HG02623 (cell line): ENCODE measurements at regions not wholly inside any gene's neighbourhood (a gene's known extent, or its start where the extent isn't known, plus 50 kb on each side); places are given as distances from the start of the nearest gene placed in this dataset.

Source experiments
- ATAC-seq: cut with Tn5 transposase; IDR thresholded peaks from one replicate; pipeline ENCODE4 v1.9.1; 2021; ENCODE audit warnings: moderate library complexity; ENCODE audit not compliant: unreplicated experiment

DNA sequence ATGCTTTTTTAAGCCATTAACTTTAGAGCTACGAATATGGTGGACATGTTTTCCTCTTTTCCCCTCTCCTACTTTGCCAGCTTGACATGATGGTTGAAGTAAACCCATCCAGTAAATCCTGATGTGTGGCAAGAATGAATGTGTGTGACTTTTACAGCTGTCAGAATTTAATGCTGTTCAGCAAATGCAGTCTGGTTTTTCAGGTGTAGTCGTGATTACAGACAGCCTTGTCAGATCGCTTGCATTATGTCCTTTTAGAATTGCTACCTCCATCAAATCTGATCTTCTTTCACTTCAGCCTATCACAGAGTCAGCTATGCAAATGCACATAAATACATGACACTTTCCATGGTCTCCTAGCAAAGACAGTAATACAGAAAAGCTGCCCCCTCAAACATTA, 278.5 kb downstream of the FBXO15 start:
- no peak for ATAC-seq

DNA sequence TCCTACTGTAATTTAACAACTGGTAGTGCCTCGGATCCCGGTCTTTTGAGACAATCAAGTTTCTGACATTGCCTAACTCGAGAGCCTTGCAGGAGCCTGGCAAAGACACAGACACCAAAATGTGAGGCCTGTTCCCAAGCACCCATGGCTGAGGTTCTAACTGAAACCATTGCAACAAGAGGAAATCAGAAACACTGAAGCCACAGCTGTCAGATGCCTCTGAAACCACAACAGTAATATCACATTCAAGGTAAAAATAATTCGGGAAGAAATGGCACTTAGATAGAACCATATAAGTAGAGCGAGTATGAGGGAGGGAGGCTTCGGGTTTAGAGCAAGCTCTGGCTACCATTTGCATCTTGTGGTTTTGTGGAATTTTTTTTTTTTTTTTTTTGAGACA, 285.9 kb downstream of the FBXO15 start:
- ATAC-seq = no peak

DNA sequence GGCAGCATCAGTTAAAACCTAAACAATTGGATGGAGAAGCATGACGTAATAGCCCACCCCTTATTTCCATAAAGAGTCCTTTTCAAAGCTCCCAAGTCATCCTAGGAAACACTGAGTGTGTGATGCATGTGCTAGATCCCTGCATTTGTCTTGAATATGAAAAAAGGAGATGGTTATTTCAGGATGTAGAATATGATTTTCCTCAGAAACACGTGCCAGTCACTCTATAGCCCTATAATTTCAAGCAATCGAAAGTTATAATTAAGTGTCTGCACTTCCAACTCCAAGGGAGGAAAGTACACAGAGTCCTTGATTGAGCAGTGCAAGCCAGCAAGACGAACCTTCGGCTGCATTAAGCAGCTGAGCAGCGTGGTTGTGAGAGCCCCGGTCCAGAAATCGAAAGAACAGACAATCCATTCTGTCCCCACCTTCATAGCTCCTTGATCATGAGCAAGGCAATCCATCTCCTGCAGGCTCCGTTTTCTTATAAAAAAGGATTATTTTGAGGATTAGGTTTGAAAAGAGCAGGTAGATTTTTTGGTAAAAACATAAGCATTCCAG, 287.7 kb downstream of the FBXO15 start:
- ATAC-seq = no peak

DNA sequence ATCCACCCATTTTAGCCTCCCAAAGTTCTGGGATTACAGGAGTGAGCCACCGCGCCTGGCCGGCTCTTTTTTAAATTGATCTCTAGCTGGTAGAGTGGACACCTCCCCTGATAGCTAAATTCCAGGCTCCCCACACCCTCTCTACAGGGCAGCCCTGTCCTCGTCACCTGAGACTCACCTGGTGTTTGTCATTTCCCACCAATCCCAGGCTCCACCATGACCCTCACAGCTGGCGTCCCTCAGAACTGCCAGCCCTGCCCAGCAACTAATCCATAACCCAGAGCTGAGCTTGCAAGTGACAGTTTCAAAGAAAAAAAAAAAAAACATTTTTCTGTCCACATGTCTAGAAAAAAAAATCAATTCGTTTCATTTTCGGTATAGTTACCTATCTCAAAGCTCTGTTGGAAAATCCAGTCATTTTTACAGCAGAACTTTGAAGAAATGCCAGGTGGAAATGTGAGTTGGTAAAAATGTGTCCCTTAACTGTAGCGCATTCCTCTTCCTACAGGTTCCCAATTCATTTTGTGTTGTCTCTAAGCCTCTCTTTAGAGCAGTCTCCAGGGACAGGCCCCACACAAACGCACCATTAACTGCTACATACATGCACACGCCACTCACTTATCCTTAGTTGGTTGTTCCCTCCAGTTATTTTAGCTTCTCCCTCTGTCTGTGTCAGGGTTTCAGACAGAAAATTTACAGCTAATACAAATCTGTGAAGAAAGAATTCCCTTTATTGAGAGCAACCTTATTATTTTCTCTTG, 294.7 kb downstream of the FBXO15 start:
- ATAC-seq = no peak

DNA sequence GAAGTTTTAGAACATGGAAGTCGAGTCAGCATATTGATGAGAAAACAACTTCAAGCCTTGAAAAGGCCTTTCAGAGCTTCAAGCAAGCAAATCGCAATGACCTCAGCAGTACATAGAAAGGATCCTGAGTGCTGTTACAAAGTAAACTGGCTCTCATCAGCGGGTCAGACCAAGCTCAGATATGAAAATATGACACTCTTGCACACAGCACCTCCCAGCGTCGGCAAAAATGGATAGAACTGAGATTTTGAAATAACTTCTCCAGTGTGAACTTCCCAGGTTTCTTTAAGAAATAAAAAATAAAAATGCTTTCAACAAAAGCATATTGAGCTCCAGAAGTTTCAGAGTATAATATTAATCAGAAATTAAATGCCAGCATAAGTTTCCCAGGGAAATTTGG, 296.9 kb downstream of the FBXO15 start:
- ATAC-seq = no peak

DNA sequence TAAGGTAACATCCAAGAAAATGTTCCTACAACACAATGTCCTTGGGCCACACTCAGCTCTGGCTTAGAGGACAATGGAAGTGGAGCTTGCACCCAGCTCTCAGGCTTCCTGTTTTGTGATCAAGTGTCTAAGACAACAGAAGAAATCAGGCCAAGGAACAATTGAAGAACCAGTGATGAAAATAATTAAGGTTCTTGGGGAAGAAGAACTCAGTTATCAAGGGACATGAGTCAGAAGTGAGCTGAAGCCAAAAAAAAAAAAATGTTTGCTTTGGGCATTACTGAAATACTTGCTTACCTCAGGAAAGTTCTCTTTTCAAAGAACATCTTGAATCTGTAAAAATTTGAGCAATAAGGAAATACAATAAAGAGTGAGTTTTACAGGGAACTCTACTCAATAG, 299.0 kb downstream of the FBXO15 start:
- ATAC-seq = no peak

DNA sequence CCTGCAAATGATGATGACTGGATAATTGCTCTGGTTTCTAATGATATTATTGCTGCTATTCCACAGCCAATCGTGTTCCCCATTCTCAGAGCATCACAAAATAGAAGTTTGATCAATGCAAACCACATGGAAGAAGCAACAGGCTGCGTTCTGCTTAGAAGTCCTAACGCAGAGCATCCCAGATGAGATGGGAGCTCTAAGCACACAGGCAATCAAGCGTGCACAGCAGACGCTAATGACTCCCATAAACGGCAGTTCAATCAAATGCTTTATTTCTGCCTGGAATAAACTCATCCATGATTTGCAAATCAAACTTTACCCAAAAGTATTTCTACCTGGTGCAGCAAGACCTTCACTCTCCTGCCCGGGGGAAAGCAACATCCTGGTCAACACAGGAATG, 304.2 kb downstream of the FBXO15 start:
- no peak for ATAC-seq

DNA sequence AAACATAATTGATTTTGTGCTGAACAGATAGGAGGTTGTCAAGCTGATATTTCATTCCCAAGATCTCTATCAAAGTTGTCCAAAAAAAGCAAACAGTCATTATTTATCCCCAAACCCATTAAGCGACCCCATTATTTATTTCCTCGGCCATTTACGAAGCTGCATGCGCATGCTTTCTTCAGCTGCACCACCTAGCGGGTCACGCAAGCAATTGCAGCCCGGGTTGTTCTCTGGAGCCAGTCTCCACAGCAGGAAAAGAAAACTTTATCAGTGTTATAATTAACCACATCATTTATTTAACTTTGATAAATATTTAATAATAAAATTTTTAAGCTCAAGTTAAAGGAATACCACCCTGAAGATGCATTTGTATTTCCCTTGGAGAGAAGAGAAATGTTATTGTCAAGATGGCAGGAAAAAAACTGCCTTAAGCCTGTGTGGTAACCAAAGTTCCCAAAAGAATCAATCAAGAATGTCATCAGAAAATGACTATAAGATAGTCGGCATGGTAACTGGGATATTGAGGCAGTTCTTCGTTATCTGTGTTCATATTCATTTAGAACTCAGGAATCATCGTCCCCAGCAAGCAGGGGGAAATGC, 304.7 kb downstream of the FBXO15 start:
- peak; percentile 90 for ATAC-seq

DNA sequence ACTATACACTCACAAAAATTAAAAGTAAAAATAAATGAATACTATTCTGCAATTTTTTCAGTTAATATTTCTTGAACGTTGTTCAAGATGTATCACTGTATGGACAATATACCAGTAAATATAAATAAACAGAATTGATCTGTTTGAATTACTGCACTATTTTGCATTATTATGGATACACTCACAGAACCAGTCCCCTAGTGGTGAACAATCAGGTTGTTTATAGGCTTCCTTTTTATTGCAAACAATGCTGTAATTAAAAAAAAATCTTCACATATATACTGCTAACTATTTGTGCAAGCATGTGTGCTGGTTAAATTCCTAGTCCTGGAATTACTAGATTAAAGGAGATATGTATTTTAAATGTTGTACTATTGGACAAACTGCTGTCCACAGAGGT, 306.0 kb downstream of the FBXO15 start:
- ATAC-seq = no peak

DNA sequence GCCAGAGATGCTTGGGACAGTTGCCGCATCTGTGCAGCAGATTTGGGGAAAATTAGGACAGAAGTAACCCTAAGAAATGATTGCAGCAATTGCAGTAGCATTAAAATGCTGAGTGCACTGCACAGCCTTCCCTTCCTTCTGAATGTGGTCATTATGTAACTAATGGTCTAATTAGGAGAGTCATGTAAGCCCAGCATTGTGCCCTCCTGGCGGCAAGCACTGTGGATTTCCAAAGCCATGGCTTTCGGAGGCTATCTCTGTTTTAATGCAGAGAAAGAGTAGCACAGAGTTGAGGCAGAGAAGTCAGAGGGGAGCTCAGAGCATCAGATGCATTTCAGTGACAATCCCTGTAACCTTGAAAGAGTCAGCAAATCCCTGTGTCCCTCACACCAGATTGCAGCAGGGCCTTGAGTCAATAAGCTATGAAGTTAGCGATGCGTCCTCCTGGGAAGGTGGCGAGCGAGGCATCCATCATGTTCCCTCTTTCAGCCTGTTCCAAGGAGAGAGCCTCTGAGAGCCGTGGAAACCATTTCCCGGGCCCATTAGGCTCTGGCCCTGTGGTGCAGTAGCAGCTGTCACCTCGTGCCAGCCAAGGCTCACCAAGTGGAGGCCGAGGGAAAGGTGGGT, 307.2 kb downstream of the FBXO15 start:
- no peak for ATAC-seq

DNA sequence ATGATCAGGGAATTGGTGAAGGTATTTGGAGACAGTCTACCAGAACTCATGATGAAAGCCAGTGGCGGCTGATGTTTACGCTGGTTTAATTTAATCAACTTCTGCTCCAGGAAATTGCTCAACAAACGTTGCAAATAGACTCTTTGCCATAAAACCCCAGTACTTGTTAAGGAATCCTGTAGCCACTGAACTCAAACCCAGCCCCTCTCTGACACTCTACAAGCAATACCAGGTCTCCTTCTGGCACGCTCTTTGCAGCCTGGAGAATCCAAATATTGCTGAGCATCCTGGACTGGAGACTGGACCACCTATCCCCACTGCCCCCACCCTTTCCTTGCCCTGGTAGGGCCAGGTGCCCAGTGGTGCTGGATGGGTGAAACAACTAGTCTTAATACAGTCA, 308.2 kb downstream of the FBXO15 start:
- ATAC-seq = no peak

DNA sequence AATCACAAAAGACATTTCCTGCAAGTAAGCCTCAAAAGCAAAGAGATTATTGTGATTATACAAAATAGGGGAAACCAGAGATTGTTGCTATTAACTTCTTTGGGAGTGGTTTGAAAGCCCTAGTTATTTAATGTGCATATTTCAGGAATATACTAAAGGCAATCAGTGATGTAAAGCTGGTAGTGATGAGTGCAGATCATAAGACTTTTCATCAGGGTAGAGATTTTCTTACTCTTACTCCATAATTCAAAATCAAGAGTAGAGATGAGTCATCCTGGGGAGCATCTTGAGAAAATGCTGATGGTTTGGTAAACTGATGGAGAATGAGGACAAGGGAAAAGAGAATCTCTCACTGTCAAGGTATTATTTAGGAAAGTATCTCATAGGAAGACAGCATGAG, 309.5 kb downstream of the FBXO15 start:
- no peak for ATAC-seq

DNA sequence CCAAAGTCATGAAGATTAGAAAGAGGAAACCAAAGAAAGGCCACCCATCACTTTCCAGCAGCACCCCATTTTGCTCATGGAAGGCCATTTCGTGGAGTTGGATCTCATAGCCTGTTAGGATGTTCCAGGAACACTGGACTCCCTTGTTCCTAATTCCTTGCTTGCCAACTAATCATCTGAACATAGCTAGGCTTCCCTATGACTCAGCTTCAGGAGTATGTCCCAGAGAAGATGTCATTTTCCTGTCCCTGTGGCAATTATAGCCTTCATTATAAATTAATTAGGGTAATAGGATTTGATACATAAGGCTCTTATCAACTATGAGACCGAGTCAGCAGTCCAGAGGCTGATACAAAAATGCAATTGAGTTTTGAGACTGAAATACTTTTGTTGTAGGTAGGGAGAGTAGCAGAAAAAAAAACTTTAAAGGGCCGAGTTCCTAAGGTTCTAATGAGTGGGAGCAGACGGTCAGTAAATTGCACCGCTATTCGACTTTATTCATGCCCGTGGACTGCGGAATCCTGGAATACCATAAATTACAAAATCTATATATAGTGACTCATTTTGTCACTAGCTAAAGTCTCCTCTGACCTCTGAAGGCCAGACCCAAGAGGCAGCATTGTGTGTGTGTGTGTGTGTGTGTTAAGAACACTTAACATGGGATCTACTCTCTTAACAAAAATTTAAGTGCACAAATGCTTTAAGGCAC, 311.8 kb downstream of the FBXO15 start:
- no peak for ATAC-seq

DNA sequence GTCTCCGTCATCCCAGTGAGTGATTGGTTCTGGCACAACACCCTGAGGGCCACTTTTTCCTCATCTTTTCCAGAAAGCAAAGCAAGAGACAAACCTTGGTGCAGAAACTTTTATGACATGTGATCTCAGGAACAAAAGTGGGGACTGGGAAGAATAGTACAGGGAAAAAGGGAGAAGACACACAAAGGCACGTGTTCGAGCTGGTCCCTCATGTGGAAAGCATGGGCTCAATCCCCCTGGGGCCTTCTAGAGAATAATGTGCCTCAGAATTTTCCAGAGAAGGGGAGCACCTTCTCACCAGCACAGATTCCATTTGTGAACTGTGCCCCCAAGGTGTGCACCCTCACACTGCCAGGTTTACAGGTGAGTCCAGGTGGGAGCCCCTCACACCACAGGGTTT, 312.6 kb downstream of the FBXO15 start:
- no peak for ATAC-seq

DNA sequence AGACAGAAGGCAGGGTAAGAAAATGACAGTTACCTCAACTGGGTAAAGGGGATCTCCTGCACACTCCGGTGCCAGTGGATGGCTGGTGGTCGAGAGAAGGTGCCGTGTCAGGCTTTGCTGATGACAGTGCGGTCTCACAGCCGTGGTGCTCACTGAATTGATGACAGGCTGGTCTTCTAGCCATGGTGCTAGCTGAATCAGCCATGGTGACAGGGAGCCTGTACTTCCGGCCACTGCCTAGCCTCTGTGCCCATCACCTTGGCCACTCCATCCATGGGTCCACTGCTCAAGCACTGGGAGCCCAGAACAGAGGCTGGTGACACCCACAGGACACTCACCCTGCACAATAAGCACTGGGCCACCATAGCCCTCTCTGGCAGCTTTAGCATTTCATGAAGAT, 315.9 kb downstream of the FBXO15 start:
- ATAC-seq = no peak

DNA sequence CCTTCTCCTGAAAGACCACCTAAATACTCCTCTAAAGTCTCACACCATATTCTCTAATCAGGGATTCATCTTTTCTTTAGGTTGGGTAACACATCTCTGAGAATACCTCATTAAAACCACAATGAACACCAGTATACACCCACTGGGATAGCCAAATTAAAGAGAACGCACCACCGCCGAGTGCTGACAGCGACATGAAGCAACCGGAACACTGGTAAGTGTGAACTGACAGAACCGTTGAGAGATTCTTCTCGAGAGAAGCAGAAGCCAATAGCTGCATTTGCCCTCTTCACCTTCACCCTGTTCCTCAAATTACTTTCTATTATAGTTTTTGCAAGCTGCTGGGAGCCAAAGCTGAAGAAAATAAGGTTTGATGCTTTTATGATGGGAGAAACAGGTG, 318.5 kb downstream of the FBXO15 start:
- no peak for ATAC-seq

DNA sequence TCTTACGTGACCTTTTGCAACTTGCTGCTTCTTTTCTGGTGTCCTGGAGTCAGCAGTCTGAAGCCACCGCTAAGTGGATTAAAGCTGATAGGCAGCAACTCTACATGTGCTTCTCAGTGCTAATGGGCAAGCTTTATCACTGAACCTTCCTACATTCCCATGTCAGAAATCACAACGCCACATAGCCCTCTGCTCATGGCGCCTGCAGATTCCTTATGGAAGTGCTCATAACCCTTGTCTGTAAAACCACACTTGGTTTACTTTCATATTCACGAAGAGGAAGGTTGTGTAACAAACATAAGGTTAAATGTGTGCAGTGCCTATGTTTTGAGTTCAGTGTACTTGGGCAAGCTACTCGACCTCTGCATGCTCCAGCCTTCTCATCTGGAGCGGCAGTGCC, 319.8 kb downstream of the FBXO15 start:
- no peak for ATAC-seq

DNA sequence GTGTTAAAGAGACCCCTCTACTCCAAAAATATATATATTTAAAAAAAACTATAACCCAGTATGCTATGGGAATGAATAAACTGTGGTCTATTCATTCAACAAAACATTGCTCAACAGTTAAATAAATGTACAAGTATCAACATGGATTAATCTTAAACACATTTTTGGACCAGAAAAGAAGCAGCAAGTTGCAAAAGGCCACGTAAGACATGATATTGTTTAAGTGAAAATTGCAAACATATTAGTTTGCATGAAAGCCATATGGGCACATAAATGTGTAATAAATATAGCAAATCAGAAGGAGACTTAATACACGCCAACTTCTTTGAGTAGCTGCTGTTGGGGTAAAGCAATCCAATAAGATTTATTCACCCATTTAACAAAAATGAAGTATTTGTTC, 321.5 kb downstream of the FBXO15 start:
- no peak for ATAC-seq

DNA sequence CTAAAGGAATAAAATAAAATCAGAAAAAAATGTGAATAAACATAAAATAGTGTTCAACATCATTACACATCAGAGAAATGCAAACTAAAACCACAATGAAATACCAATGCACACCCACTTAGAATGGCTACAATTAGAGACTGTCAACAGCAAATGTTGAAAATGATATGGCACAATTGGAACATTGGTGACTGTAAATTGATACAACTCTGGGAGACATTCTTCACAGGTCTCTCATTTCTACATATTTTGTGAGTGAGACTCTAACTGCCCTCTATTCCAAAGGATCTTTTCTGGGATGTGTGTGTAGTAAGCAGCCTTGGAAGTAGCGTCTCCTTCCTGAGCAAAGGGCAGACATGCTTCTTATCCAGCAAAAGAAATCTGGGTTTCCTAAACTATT, 323.0 kb downstream of the FBXO15 start:
- no peak for ATAC-seq

DNA sequence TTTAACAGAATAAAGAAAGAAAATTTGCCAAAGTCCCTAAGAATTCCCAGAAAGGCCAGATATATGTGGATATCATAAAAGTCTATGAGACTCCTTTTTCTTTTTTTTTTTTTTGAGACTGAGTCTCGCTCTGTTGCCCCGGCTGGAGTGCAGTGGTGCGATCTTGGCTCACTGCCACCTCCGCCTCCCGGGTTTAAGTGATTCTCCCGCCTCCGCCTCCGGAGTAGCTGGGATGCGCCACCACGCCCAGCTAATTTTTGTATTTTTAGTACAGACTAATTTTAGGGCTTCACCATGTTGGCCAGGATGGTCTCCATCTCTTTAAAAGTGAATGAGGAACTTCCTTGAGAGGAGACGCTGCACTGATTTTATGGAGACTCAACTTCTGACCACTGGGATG, 335.2 kb downstream of the FBXO15 start:
- no peak for ATAC-seq

DNA sequence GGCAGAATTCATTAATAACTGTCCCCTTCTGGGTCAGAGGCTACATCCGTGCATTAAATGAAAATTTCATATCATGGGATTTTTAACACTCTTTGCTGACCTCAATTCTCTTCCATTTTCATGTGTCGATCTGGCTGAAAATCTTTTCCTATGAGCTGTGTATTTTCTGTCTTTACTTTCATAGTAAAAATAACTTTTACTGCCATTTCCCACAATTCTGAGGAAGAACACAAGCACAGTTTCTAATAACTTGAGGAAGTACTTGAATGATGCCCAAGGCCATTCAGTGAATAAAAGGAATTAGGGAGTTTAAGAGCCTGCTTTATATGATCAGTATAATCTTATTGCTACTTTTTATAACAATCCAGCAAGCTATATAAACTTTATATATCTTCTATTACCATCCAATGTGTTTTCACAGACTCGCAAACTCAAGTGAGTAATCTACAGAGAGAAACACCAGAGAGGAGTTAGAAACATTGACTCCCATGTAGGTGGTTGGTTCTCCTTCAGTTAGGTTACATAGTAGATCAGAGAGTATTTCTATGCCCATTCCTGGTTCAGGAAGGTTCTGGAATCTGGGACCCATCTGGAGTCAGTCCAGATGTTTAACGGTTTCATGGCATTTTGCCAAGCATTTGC, 340.0 kb downstream of the FBXO15 start:
- no peak for ATAC-seq
